ENCODE measurements at regions not wholly inside any gene's neighbourhood (a gene's known extent, or its start where the extent isn't known, plus 50 kb on each side); places are given as distances from the start of the nearest gene placed in this dataset.

GRCh38 chr5:168228668-168229067 is 62.8 kb upstream of the WWC1 start:
- no peak for FAIRE-seq
- no peak overlapping the region for H3K9ac ChIP-seq (replicated peaks; ENCODE audit: extremely low read depth, insufficient read depth, low read length)
- intact Hi-C loops (cut with micrococcal nuclease), result no loop called here

More at GRCh38 chr5:168228668-168229067, 62.8 kb upstream of the WWC1 start:
- Histone ChIP-seq H3K27ac (ENCODE audit: insufficient read depth, low read depth, low read length) (no peak overlapping the region), H3K79me2 (ENCODE audit: control insufficient read depth, insufficient read depth, low read length) (no peaks in the 10 kb centered on the region), H4K20me1 (replicated peaks; ENCODE audit: control insufficient read depth, extremely low read depth, insufficient read depth, low read length) (no peaks in the 10 kb centered on the region), H3K36me3 (ENCODE audit: control insufficient read depth in 2 of 2, extremely low read depth in 1 of 2, insufficient read depth in 2 of 2, low read length in 2 of 2) (no peaks in the 10 kb centered on the region), H3K9me3 (replicated peaks; ENCODE audit: control insufficient read depth, insufficient read depth, low read length) (no peaks in the 10 kb centered on the region), H3K4me2 (ENCODE audit: insufficient read depth, low read length) (no peak overlapping the region), H3K4me3 (replicated peaks in 1 of 3; ENCODE audit: insufficient read depth in 1 of 3, low read depth in 1 of 3, low read length in 3 of 3) (no peak overlapping the region), H3K27me3 (ENCODE audit: control insufficient read depth in 2 of 2, insufficient read depth in 2 of 2, low read length in 2 of 2) (no peaks in the 10 kb centered on the region), H3K4me1 (ENCODE audit: control insufficient read depth, extremely low read depth, insufficient read depth, low read length) (peaks cover 19% of the 10 kb centered on the region), H3K9me1 (replicated peaks; ENCODE audit: control insufficient read depth, extremely low read depth, insufficient read depth, low read length) (no peaks in the 10 kb centered on the region), H2AFZ (ENCODE audit: low read depth, low read length) (no peak overlapping the region)
- TF ChIP-seq CTCF (IDR thresholded peaks at IDR 0.05; ENCODE audit: extremely low read depth in 1 of 2, insufficient read depth in 1 of 2, low read depth in 1 of 2, low read length in 2 of 2) (no peak), POLR2A (IDR thresholded peaks at IDR 0.05; ENCODE audit: low read depth, low read length) (no peak), EZH2 (IDR thresholded peaks at IDR 0.05; ENCODE audit: borderline replicate concordance, low read depth, low read length, severe bottlenecking) (no peak), JUN (IDR thresholded peaks at IDR 0.05; ENCODE audit: borderline replicate concordance, insufficient read depth, insufficient read length, low read depth) (no peak), MYC (IDR thresholded peaks at IDR 0.05; ENCODE audit: low read depth, low read length) (no peak), POLR2AphosphoS5 (IDR thresholded peaks at IDR 0.05; ENCODE audit: insufficient read depth, low read depth, low read length) (no peak), FOS (IDR thresholded peaks at IDR 0.05; ENCODE audit: borderline replicate concordance, insufficient read depth, low read length) (no peak), GATA2 (IDR thresholded peaks at IDR 0.05; ENCODE audit: insufficient read depth, insufficient read length, low read depth, low read length) (no peak), MAX (IDR thresholded peaks at IDR 0.05; ENCODE audit: insufficient read depth, insufficient read length) (no peak)
- BruUV-seq (replicated peaks), result no TSS peak
- CTCF ChIA-PET, result no interaction called here
- no peak for DNase-seq (ENCODE audit: low read depth, low spot score)
- POLR2A ChIA-PET, result no interaction called here
- dilution Hi-C loops (cut with MboI; ENCODE audit: extremely low pct_ligation_motif_present, low sequenced_read_pairs), result no loop called here

All from endothelial cell of umbilical vein (primary cell).